IMR-90 (cell line): ENCODE measurements at regions not wholly inside any gene's neighbourhood (a gene's known extent, or its start where the extent isn't known, plus 50 kb on each side); places are given as distances from the start of the nearest gene placed in this dataset.

ENCODE experiments used
- ATAC-seq: fragments of 200-7000 bp; cut with Tn5 transposase; 2 replicates; pipeline ENCODE4 v1.9.1; 2020; ENCODE audit warnings: low read depth, mild to moderate bottlenecking, moderate library complexity
- BruUV-seq: library from RNA; stranded (reverse); fragments of 400-500 nt; replicated peaks from 2 replicates; lab custom pipeline; 2021; lab: Mats Ljungman, UMichigan
- CTCF ChIA-PET: fragments of 300-600 bp; formaldehyde crosslinking; extraction: SDS; loops from one replicate; lab custom pipeline; 2021; ENCODE audit warnings: antibody characterized with exemption; lab: Yijun Ruan, JAX
- POLR2A ChIA-PET: fragments of 300-600 bp; sonication (Branson Sonifier 250); formaldehyde crosslinking; loops from one replicate; lab custom pipeline; 2022; ENCODE audit warnings: antibody characterized with exemption; ENCODE audit not compliant: unreplicated experiment; lab: Charles Lee
- DNase-seq: peaks from one replicate; pipeline ENCODE4 v3.0.0; 2013
- H2AFZ ChIP-seq: replicated peaks from 2 replicates; pipeline ENCODE3; 2013; ENCODE audit warnings: low read length, mild to moderate bottlenecking; ENCODE audit not compliant: poor library complexity
- H2AK5ac ChIP-seq: 2 replicates; pipeline ENCODE4 v1.6.1; 2013; ENCODE audit warnings: low read depth, low read length, inconsistent platforms
- H2AK9ac ChIP-seq: replicated peaks from 2 replicates; pipeline ENCODE3; 2013; ENCODE audit warnings: mild to moderate bottlenecking, low read depth, low read length, moderate library complexity; ENCODE audit not compliant: poor library complexity
- H2BK120ac ChIP-seq: 2 replicates; pipeline ENCODE4 v1.6.1; 2013; ENCODE audit warnings: low read depth, low read length, inconsistent platforms
- H2BK15ac ChIP-seq: 3 replicates; pipeline ENCODE4 v1.6.1; 2013; ENCODE audit warnings: low read depth, low read length, inconsistent platforms
- H2BK20ac ChIP-seq: 2 replicates; pipeline ENCODE4 v1.6.1; 2013; ENCODE audit warnings: low read depth, mild to moderate bottlenecking, inconsistent platforms, low read length, moderate library complexity
- H2BK5ac ChIP-seq: 2 replicates; pipeline ENCODE4 v1.6.1; 2013; ENCODE audit warnings: mild to moderate bottlenecking, low read depth, low read length, inconsistent platforms; ENCODE audit not compliant: poor library complexity, severe bottlenecking
- H3K14ac ChIP-seq: replicated peaks from 2 replicates; pipeline ENCODE4 v1.6.1; 2013; ENCODE audit warnings: low read depth, low read length, inconsistent platforms
- H3K18ac ChIP-seq: 2 replicates; pipeline ENCODE4 v1.6.1; 2013; ENCODE audit warnings: low read depth, low read length, control low read depth
- H3K23ac ChIP-seq: 2 replicates; pipeline ENCODE4 v1.6.1; 2013; ENCODE audit warnings: low read depth, low read length, inconsistent platforms
- H3K27ac ChIP-seq: 2 replicates; pipeline ENCODE4 v1.5.1; 2013; ENCODE audit warnings: mild to moderate bottlenecking, control low read depth, low read length; ENCODE audit not compliant: insufficient read depth
- H3K27me3 ChIP-seq: 2 replicates; pipeline ENCODE4 v1.6.1; 2013; ENCODE audit warnings: low read length; ENCODE audit not compliant: control insufficient read depth, insufficient read depth
- H3K36me3 ChIP-seq: 2 replicates; pipeline ENCODE4 v1.6.1; 2013; ENCODE audit warnings: low read length, mixed read lengths; ENCODE audit not compliant: control insufficient read depth, insufficient read depth
- H3K4ac ChIP-seq: 2 replicates; pipeline ENCODE4 v1.6.1; 2013; ENCODE audit warnings: low read depth, low read length, inconsistent platforms
- H3K4me1 ChIP-seq: 2 replicates; pipeline ENCODE4 v1.6.1; 2013; ENCODE audit warnings: low read length, mixed read lengths; ENCODE audit not compliant: control insufficient read depth, insufficient read depth
- H3K4me2 ChIP-seq: 2 replicates; pipeline ENCODE4 v1.6.1; 2013; ENCODE audit warnings: low read depth, mild to moderate bottlenecking, control low read depth, low read length, moderate library complexity
- H3K4me3 ChIP-seq: 2 replicates; pipeline ENCODE4 v1.5.1; 2013; ENCODE audit warnings: low read depth, mild to moderate bottlenecking, control low read depth, low read length, moderate library complexity; ENCODE audit not compliant: insufficient read depth
- H3K56ac ChIP-seq: 2 replicates; pipeline ENCODE4 v1.6.1; 2013; ENCODE audit warnings: low read length, inconsistent platforms; ENCODE audit not compliant: insufficient read depth; ENCODE audit errors: extremely low read depth
- H3K79me1 ChIP-seq, 2 experiments: 2 replicates each; pipeline ENCODE4 v1.6.1; 2013; ENCODE audit warnings: low read length in 2 of 2, inconsistent platforms in 1 of 2, low read depth in 1 of 2
- H3K9ac ChIP-seq: 2 replicates; pipeline ENCODE4 v1.6.1; 2013; ENCODE audit warnings: low read depth, low read length, control low read depth
- H3K9me1 ChIP-seq: 2 replicates; pipeline ENCODE4 v1.6.1; 2013; ENCODE audit warnings: low read length, inconsistent platforms; ENCODE audit not compliant: insufficient read depth
- H3K9me3 ChIP-seq: 2 replicates; pipeline ENCODE4 v1.6.1; 2013; ENCODE audit warnings: low read length; ENCODE audit not compliant: control insufficient read depth, insufficient read depth
- H4K20me1 ChIP-seq: 2 replicates; pipeline ENCODE4 v1.6.1; 2013; ENCODE audit warnings: low read length, inconsistent platforms; ENCODE audit not compliant: insufficient read depth
- H4K5ac ChIP-seq: 2 replicates; pipeline ENCODE4 v1.6.1; 2013; ENCODE audit warnings: mild to moderate bottlenecking, low read depth, low read length, control low read depth
- H4K8ac ChIP-seq, 2 experiments: 2 replicates each; pipeline ENCODE4 v1.6.1; 2013; ENCODE audit warnings: low read depth in 2 of 2, low read length in 2 of 2, control low read depth in 1 of 2, inconsistent platforms in 1 of 2
- H4K91ac ChIP-seq: 2 replicates; pipeline ENCODE4 v1.6.1; 2013; ENCODE audit warnings: low read depth, low read length, inconsistent platforms; ENCODE audit not compliant: insufficient read depth
- CEBPB ChIP-seq: IDR thresholded peaks from 2 replicates; pipeline ENCODE4 v1.6.1; 2012; ENCODE audit warnings: low read depth, low read length, improper control_type of control experiment
- CHD1 ChIP-seq: IDR thresholded peaks from 2 replicates; pipeline ENCODE4 v1.6.1; 2012; ENCODE audit warnings: low read depth, low read length, improper control_type of control experiment
- ELK1 ChIP-seq: fragments of 150-350 bp; IDR thresholded peaks from 2 replicates; pipeline ENCODE4 v1.6.1; 2016; ENCODE audit warnings: low read depth, mild to moderate bottlenecking, low read length, moderate library complexity, borderline replicate concordance
- FOS ChIP-seq: fragments of 150-350 bp; IDR thresholded peaks from 2 replicates; pipeline ENCODE4 v1.6.1; 2016; ENCODE audit warnings: low read depth, low read length
- RCOR1 ChIP-seq: IDR thresholded peaks from 2 replicates; pipeline ENCODE4 v1.6.1; 2012; ENCODE audit warnings: mild to moderate bottlenecking, low read length, improper control_type of control experiment; ENCODE audit not compliant: insufficient replicate concordance
- USF2 ChIP-seq: fragments of 150-350 bp; IDR thresholded peaks from 2 replicates; pipeline ENCODE4 v1.6.1; 2017; ENCODE audit warnings: mild to moderate bottlenecking, antibody characterized with exemption, low read length, low read depth
- WGBS, 2 experiments: methylation state at CpG; one replicate each; pipeline versions ENCODE4 v1.1.5 to v1.1.7; 2013; ENCODE audit warnings: missing lambda C conversion rate in 2 of 2; ENCODE audit not compliant: insufficient read length in 1 of 2; ENCODE audit errors: extremely low coverage in 2 of 2; 5-methylcytosine and 5-hydroxymethylcytosine counted together
- dilution Hi-C: fragments of 300-500 bp; cut with HindIII; formaldehyde crosslinking; loops from one replicate; pipeline ENCODE4 v1.14.3; 2018; ENCODE audit warnings: low sequenced_read_pairs; ENCODE audit not compliant: unreplicated experiment
- in situ Hi-C: fragments of 300-500 bp; cut with MboI; formaldehyde crosslinking; loops from 3 replicates; pipeline ENCODE4 v1.14.3; 2019; ENCODE audit warnings: low sequenced_read_pairs, inconsistent platforms, mixed read lengths
- intact Hi-C: fragments of 100-400 bp; cut with micrococcal nuclease; formaldehyde crosslinking; loops from 2 replicates; pipeline ENCODE4 v1.10.0; 2022

- no CpG with 5 or more reads among the region's 11 CpGs for WGBS, 2 experiments
- peak; percentile 63 for DNase-seq
- Histone ChIP-seq H3K27ac (no peak overlapping the region), H3K9me1 (no peaks in the 10 kb centered on the region), H2BK15ac (no peak overlapping the region), H3K23ac (no peak overlapping the region), H2BK5ac (no peak overlapping the region), H3K14ac (no peak overlapping the region), H2AK5ac (no peak overlapping the region), H3K36me3 (no peaks in the 10 kb centered on the region), H4K5ac (no peak overlapping the region), H3K56ac (no peak overlapping the region), H3K4ac (no peak overlapping the region), H3K9me3 (no peaks in the 10 kb centered on the region), H2AK9ac (no peak overlapping the region), H4K91ac (no peak overlapping the region), H4K20me1 (no peaks in the 10 kb centered on the region), H2BK120ac (no peak overlapping the region), H3K4me3 (no peak overlapping the region), H2BK20ac (no peak overlapping the region), H3K9ac (no peak overlapping the region), H3K27me3 (no peaks in the 10 kb centered on the region), H3K4me2 (no peak overlapping the region), H2AFZ (no peak overlapping the region), H3K79me1 (no peaks in the 10 kb centered on the region), H4K8ac (no peak overlapping the region), H3K4me1 (no peaks in the 10 kb centered on the region), H3K18ac (no peak overlapping the region)
- POLR2A ChIA-PET, result no interaction called here
- dilution Hi-C loops, result no loop called here
- TF ChIP-seq ELK1 (no peak), USF2 (no peak), CHD1 (no peak), FOS (no peak), CEBPB (peak; percentile 83), RCOR1 (no peak)
- CTCF ChIA-PET, result interaction anchor here (0.7 kb wide), 1 partner anchor 281 kb away, joined by 4 read pairs; no protein-coding TSS in a partner anchor
- ATAC-seq, result no peak
- intact Hi-C loops, result no loop called here
- in situ Hi-C loops, result no loop called here
- BruUV-seq, result no TSS peak
Observed at GRCh38 chr6:105545947-105546731, 143.3 kb upstream of the PREP start.
